ENCODE measurements at regions not wholly inside any gene's neighbourhood (a gene's known extent, or its start where the extent isn't known, plus 50 kb on each side); places are given as distances from the start of the nearest gene placed in this dataset.

- TF ChIP-seq CTCF (IDR thresholded peaks at IDR 0.05) (no peak), EZH2 (IDR thresholded peaks at IDR 0.05; ENCODE audit: borderline replicate concordance, insufficient read depth, low read depth, low read length, poor library complexity, severe bottlenecking) (no peak)
- no peaks in the 10 kb centered on the region for H3K27me3 Mint-ChIP-seq
- no peaks in the 10 kb centered on the region for H3K36me3 ChIP-seq (replicated peaks in 1 of 2; ENCODE audit: control extremely low read depth in 1 of 2, control insufficient read depth in 1 of 2, extremely low read depth in 1 of 2, insufficient read depth in 2 of 2, low read length in 1 of 2)
- ATAC-seq (ENCODE audit: low read depth) (no peak), DNase-seq (no peak)
- ChIA-PET POLR2A (no interaction called here), CTCF (no interaction called here)
- H2AFZ ChIP-seq (ENCODE audit: insufficient read depth, low read depth, low read length, poor library complexity, severe bottlenecking), result no peak overlapping the region
- H3K4me2 ChIP-seq (replicated peaks; ENCODE audit: low read depth, low read length, poor library complexity, severe bottlenecking), result no peak overlapping the region
- H3K4me3 Mint-ChIP-seq, result no peak overlapping the region
- H3K9me3 ChIP-seq (ENCODE audit: control extremely low read depth in 1 of 3, control insufficient read depth in 2 of 3, insufficient read depth in 1 of 3, low read length in 2 of 3), result peaks cover 0 to 3% (median 0%) of the 10 kb centered on the region in 3 donors
- H3K9me3 Mint-ChIP-seq (ENCODE audit: insufficient read depth), result no peaks in the 10 kb centered on the region
- no peaks in the 10 kb centered on the region for H3K27me3 ChIP-seq (replicated peaks in 1 of 4; ENCODE audit: control extremely low read depth in 1 of 4, control insufficient read depth in 3 of 4, insufficient read depth in 4 of 4, low read length in 3 of 4)
- intact Hi-C loops (cut with micrococcal nuclease), result no loop called here
- H3K4me1 ChIP-seq (ENCODE audit: control insufficient read depth in 2 of 2, insufficient read depth in 2 of 2, low read length in 2 of 2), result no peaks in the 10 kb centered on the region
- H3K4me3 ChIP-seq (ENCODE audit: control extremely low read depth in 1 of 5, extremely low read depth in 1 of 5, insufficient read depth in 1 of 5, low read depth in 2 of 5, low read length in 4 of 5), result no peak overlapping the region
- no peak overlapping the region for H3K9ac ChIP-seq (ENCODE audit: low read length)
- H3K27ac Mint-ChIP-seq, result no peak overlapping the region
- H4K20me1 ChIP-seq (ENCODE audit: control insufficient read depth, insufficient read depth, low read length, poor library complexity, severe bottlenecking), result no peaks in the 10 kb centered on the region
- no peaks in the 10 kb centered on the region for H3K4me1 Mint-ChIP-seq
- no peak overlapping the region for H3K27ac ChIP-seq (ENCODE audit: low read length in 2 of 2)
- H3K79me2 ChIP-seq (ENCODE audit: control insufficient read depth, insufficient read depth, low read length), result no peaks in the 10 kb centered on the region
- WGBS (ENCODE audit: insufficient coverage), result no CpG with 5 or more reads among the region's 2 CpGs
Measured at GRCh38 chr4:23355258-23355657, 534.6 kb downstream of the PPARGC1A start.

- Histone ChIP-seq H3K79me2 (ENCODE audit: control insufficient read depth, insufficient read depth, low read length) (no peaks in the 10 kb centered on the region), H3K4me3 (ENCODE audit: control extremely low read depth in 1 of 5, extremely low read depth in 1 of 5, insufficient read depth in 1 of 5, low read depth in 2 of 5, low read length in 4 of 5) (no peak overlapping the region), H2AFZ (ENCODE audit: insufficient read depth, low read depth, low read length, poor library complexity, severe bottlenecking) (no peak overlapping the region), H4K20me1 (ENCODE audit: control insufficient read depth, insufficient read depth, low read length, poor library complexity, severe bottlenecking) (no peaks in the 10 kb centered on the region), H3K4me2 (replicated peaks; ENCODE audit: low read depth, low read length, poor library complexity, severe bottlenecking) (no peak overlapping the region), H3K4me1 (ENCODE audit: control insufficient read depth in 2 of 2, insufficient read depth in 2 of 2, low read length in 2 of 2) (no peaks in the 10 kb centered on the region), H3K27me3 (replicated peaks in 1 of 4; ENCODE audit: control extremely low read depth in 1 of 4, control insufficient read depth in 3 of 4, insufficient read depth in 4 of 4, low read length in 3 of 4) (no peaks in the 10 kb centered on the region), H3K9me3 (ENCODE audit: control extremely low read depth in 1 of 3, control insufficient read depth in 2 of 3, insufficient read depth in 1 of 3, low read length in 2 of 3) (no peaks in the 10 kb centered on the region), H3K36me3 (replicated peaks in 1 of 2; ENCODE audit: control extremely low read depth in 1 of 2, control insufficient read depth in 1 of 2, extremely low read depth in 1 of 2, insufficient read depth in 2 of 2, low read length in 1 of 2) (no peaks in the 10 kb centered on the region), H3K27ac (ENCODE audit: low read length in 2 of 2) (no peak overlapping the region), H3K9ac (ENCODE audit: low read length) (no peak overlapping the region)
- intact Hi-C loops (cut with micrococcal nuclease), result no loop called here
- no peak for TF ChIP-seq CTCF (IDR thresholded peaks at IDR 0.05)
- no peak for TF ChIP-seq EZH2 (IDR thresholded peaks at IDR 0.05; ENCODE audit: borderline replicate concordance, insufficient read depth, low read depth, low read length, poor library complexity, severe bottlenecking)
- H3K27ac Mint-ChIP-seq, result no peak overlapping the region
- no peaks in the 10 kb centered on the region for H3K27me3 Mint-ChIP-seq
- no peak for DNase-seq
- no peak overlapping the region for H3K4me3 Mint-ChIP-seq
- H3K9me3 Mint-ChIP-seq (ENCODE audit: insufficient read depth), result no peaks in the 10 kb centered on the region
- no CpG with 5 or more reads among the region's 1 CpG for WGBS (ENCODE audit: insufficient coverage)
- CTCF ChIA-PET, result no interaction called here
- H3K4me1 Mint-ChIP-seq, result no peaks in the 10 kb centered on the region
- no peak for ATAC-seq (ENCODE audit: low read depth)
- POLR2A ChIA-PET, result no interaction called here
Measured at GRCh38 chr4:23353200-23353599, 536.6 kb downstream of the PPARGC1A start.
